GM12891 (cell line): ENCODE measurements at regions not wholly inside any gene's neighbourhood (a gene's known extent, or its start where the extent isn't known, plus 50 kb on each side); places are given as distances from the start of the nearest gene placed in this dataset.

Experiments
- POLR2A ChIP-seq: IDR thresholded peaks from 2 replicates; pipeline ENCODE4 v1.6.1; 2011; ENCODE audit warnings: low read depth, low read length, control low read depth
- POLR2AphosphoS5 ChIP-seq: IDR thresholded peaks from 2 replicates; pipeline ENCODE4 v1.6.1; 2011; ENCODE audit warnings: low read depth, low read length, control low read depth
- SPI1 ChIP-seq: IDR thresholded peaks from 2 replicates; pipeline ENCODE4 v1.6.1; 2011; ENCODE audit warnings: low read depth, low read length, control low read depth
- TAF1 ChIP-seq: IDR thresholded peaks from 2 replicates; pipeline ENCODE4 v1.6.1; 2011; ENCODE audit warnings: low read depth, low read length, control low read depth

GRCh38 chr7:12117170-12117569 lies 93.9 kb upstream of the TMEM106B start:
- TF ChIP-seq POLR2AphosphoS5 (no peak), POLR2A (no peak), TAF1 (no peak), SPI1 (no peak)
